ENCODE measurements at regions not wholly inside any gene's neighbourhood (a gene's known extent, or its start where the extent isn't known, plus 50 kb on each side); places are given as distances from the start of the nearest gene placed in this dataset.

DNA sequence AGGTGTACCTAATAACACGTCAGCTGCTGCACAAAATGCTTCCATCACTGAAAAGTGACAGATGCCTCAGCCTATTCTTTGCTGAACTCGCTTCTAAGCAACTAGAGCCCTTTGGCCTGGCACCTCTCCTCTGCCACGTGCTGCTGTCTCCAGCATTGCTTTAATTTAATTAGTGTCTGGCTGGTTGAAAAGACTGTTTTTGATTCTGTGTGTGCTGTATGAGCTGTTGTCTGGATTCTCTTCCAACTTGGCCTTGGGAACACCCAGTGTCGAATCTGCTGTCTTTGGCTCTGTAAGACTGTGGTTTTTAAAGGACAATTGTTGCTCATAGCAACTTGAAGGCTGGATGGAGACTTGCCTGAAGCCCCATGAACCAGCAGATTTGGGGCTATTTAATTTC, 109.5 kb downstream of the PSMG1 start:
- Histone ChIP-seq H4K91ac (ENCODE audit: insufficient read length, low read depth, low read length) (no peak overlapping the region), H3K79me1 (ENCODE audit: insufficient read depth, low read depth, low read length, poor library complexity, severe bottlenecking) (no peaks in the 10 kb centered on the region), H2BK15ac (ENCODE audit: low read depth, low read length) (no peak overlapping the region), H3K4me1 (ENCODE audit: insufficient read depth, low read length) (no peaks in the 10 kb centered on the region), H4K20me1 (ENCODE audit: control insufficient read depth, insufficient read depth, insufficient read length) (no peaks in the 10 kb centered on the region), H2AK5ac (ENCODE audit: insufficient read length, low read length) (no peak overlapping the region), H3K9ac (ENCODE audit: extremely low read depth, insufficient read length, low read length) (no peak overlapping the region), H4K5ac (ENCODE audit: insufficient read length, low read depth, low read length) (no peak overlapping the region), H3T11ph (ENCODE audit: low read length) (no peak overlapping the region), H3K9me3 (ENCODE audit: control insufficient read depth, low read depth, low read length) (peaks cover 5% of the 10 kb centered on the region), H4K8ac (replicated peaks; ENCODE audit: insufficient read length, low read depth, low read length) (no peak overlapping the region), H3K27me3 (ENCODE audit: insufficient read depth, low read length) (0 out of 2 replicates have a peak, but pooled peaks cover 2% of the 10 kb centered on the region), H3K27ac (ENCODE audit: insufficient read length, low read depth, low read length) (no peak overlapping the region), H2AFZ (ENCODE audit: low read length) (no peak overlapping the region), H3K23me2 (ENCODE audit: insufficient read length, low read depth, low read length, poor library complexity, severe bottlenecking) (no peaks in the 10 kb centered on the region), H3K4ac (ENCODE audit: low read depth, low read length) (no peak overlapping the region), H3K56ac (ENCODE audit: insufficient read length, low read depth, low read length) (no peak overlapping the region), H2BK20ac (ENCODE audit: low read depth, low read length, poor library complexity, severe bottlenecking) (no peak overlapping the region), H3K23ac (ENCODE audit: insufficient read length, low read depth, low read length) (no peak overlapping the region), H3K4me2 (ENCODE audit: insufficient read depth, insufficient read length, low read length) (no peak overlapping the region), H2BK12ac (ENCODE audit: insufficient read length, low read depth, low read length) (no peak overlapping the region), H3K14ac (ENCODE audit: insufficient read depth, low read length) (no peak overlapping the region), H2BK5ac (ENCODE audit: insufficient read length, low read length) (no peak overlapping the region), H3K18ac (ENCODE audit: insufficient read length, low read depth, low read length) (no peak overlapping the region), H2BK120ac (ENCODE audit: low read depth, low read length, poor library complexity, severe bottlenecking) (no peak overlapping the region), H3K79me2 (ENCODE audit: insufficient read depth, low read length) (no peaks in the 10 kb centered on the region)
- peaks cover 2 to 11% (median 9%) of the 10 kb centered on the region in 3 experiments; a peak in 6 of 7 replicates for H3K36me3 Mint-ChIP-seq (ENCODE audit: insufficient read depth in 1 of 3, low read depth in 3 of 3)
- H3K27ac Mint-ChIP-seq, result no peak overlapping the region
- DNase-seq, result no peak
- H3K4me3 Mint-ChIP-seq, result no peak overlapping the region
- peaks cover 26 to 28% of the 10 kb centered on the region in 2 experiments for H3K9me3 Mint-ChIP-seq
- WGBS (ENCODE audit: extremely low coverage, insufficient read length, low lambda C conversion rate), result no CpG with 5 or more reads among the region's 4 CpGs
- peaks cover 71% of the 10 kb centered on the region for H3K27me3 Mint-ChIP-seq (ENCODE audit: low read depth)
- TF ChIP-seq, protein P1, sequence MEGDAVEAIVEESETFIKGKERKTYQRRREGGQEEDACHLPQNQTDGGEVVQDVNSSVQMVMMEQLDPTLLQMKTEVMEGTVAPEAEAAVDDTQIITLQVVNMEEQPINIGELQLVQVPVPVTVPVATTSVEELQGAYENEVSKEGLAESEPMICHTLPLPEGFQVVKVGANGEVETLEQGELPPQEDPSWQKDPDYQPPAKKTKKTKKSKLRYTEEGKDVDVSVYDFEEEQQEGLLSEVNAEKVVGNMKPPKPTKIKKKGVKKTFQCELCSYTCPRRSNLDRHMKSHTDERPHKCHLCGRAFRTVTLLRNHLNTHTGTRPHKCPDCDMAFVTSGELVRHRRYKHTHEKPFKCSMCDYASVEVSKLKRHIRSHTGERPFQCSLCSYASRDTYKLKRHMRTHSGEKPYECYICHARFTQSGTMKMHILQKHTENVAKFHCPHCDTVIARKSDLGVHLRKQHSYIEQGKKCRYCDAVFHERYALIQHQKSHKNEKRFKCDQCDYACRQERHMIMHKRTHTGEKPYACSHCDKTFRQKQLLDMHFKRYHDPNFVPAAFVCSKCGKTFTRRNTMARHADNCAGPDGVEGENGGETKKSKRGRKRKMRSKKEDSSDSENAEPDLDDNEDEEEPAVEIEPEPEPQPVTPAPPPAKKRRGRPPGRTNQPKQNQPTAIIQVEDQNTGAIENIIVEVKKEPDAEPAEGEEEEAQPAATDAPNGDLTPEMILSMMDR (conservative IDR thresholded peaks at IDR 0.05), result no peak
- H3K4me1 Mint-ChIP-seq, result peaks cover 13 to 32% of the 10 kb centered on the region in 2 experiments
